GM12878 (cell line): ENCODE measurements at regions not wholly inside any gene's neighbourhood (a gene's known extent, or its start where the extent isn't known, plus 50 kb on each side); places are given as distances from the start of the nearest gene placed in this dataset.

ENCODE experiments used
- ATAC-seq: fragments of 200-7000 bp; cut with Tn5 transposase; 3 replicates; pipeline ENCODE4 v1.9.1; 2020; ENCODE audit warnings: mild to moderate bottlenecking, moderate library complexity
- BruUV-seq: library from RNA; stranded (reverse); fragments of 400-500 nt; replicated peaks from 2 replicates; lab custom pipeline; 2021; lab: Mats Ljungman, UMichigan
- CTCF ChIA-PET: fragments of 300-600 bp; sonication (Branson Sonifier 250); formaldehyde crosslinking; extraction: SDS; loops from one replicate; lab custom pipeline; 2021; ENCODE audit warnings: inconsistent platforms; lab: Yijun Ruan, JAX
- POLR2A ChIA-PET: fragments of 350-600 bp; formaldehyde crosslinking; extraction: SDS; loops from one replicate; lab custom pipeline; 2021; ENCODE audit warnings: inconsistent platforms; lab: Charles Lee
- RAD21 ChIA-PET: fragments of 300-600 bp; sonication (Branson Sonifier 250); formaldehyde crosslinking; loops from one replicate; lab custom pipeline; 2023; ENCODE audit warnings: antibody characterized with exemption; ENCODE audit not compliant: unreplicated experiment; lab: Charles Lee
- SMC1A ChIA-PET: fragments of 300-600 bp; sonication (Branson Sonifier 250); formaldehyde crosslinking; loops from one replicate; lab custom pipeline; 2023; ENCODE audit not compliant: unreplicated experiment, uncharacterized antibody; lab: Charles Lee
- DNase-seq: peaks from one replicate; pipeline ENCODE4 v3.0.0-alpha.2; 2011; ENCODE audit warnings: low read depth, low spot score
- FAIRE-seq: peaks from 3 replicates; lab custom pipeline; 2011; peaks lifted over from hg19 to GRCh38; lab: Jason Lieb, UNC
- H2AFZ ChIP-seq: 2 replicates; pipeline ENCODE4 v1.6.0; 2011; ENCODE audit warnings: low read depth, low read length, control low read depth; ENCODE audit not compliant: control insufficient read depth
- H3K27ac ChIP-seq: 2 replicates; pipeline ENCODE4 v1.5.1; 2011; ENCODE audit warnings: control low read depth; ENCODE audit not compliant: control insufficient read depth, insufficient read depth
- H3K27me3 ChIP-seq, 2 experiments: replicated peaks in 1 of 2; 2 replicates each; pipeline versions ENCODE4 v1.6.0 to v1.6.1; 2011; ENCODE audit warnings: low read length in 1 of 2; ENCODE audit not compliant: control insufficient read depth in 2 of 2, insufficient read depth in 2 of 2
- H3K36me3 ChIP-seq, 2 experiments: 2 replicates each; pipeline ENCODE4 v1.5.1; 2011; ENCODE audit warnings: low read length in 1 of 2; ENCODE audit not compliant: control insufficient read depth in 2 of 2, insufficient read depth in 2 of 2
- H3K4me1 ChIP-seq: 2 replicates; pipeline ENCODE4 v1.6.1; 2011; ENCODE audit warnings: mild to moderate bottlenecking, low read length, moderate library complexity, mixed read lengths; ENCODE audit not compliant: control insufficient read depth, insufficient read depth
- H3K4me2 ChIP-seq: 2 replicates; pipeline ENCODE4 v1.6.0; 2011; ENCODE audit warnings: control low read depth; ENCODE audit not compliant: control insufficient read depth, insufficient read depth
- H3K4me3 ChIP-seq: fragments of 200-600 bp; sonication (generic); 2 replicates; pipeline ENCODE4 v1.5.1; 2016
- H3K79me2 ChIP-seq: 2 replicates; pipeline ENCODE4 v1.6.0; 2011; ENCODE audit warnings: low read length; ENCODE audit not compliant: control insufficient read depth, insufficient read depth
- H3K9ac ChIP-seq: 2 replicates; pipeline ENCODE4 v1.8.0; 2011; ENCODE audit warnings: low read length, control low read depth, mixed read lengths; ENCODE audit not compliant: control insufficient read depth, insufficient read depth
- H3K9me3 ChIP-seq: replicated peaks from 3 replicates; pipeline ENCODE4 v1.5.1; 2011; ENCODE audit warnings: mild to moderate bottlenecking, low read length; ENCODE audit not compliant: control insufficient read depth, insufficient read depth
- H4K20me1 ChIP-seq: 2 replicates; pipeline ENCODE4 v1.6.0; 2011; ENCODE audit not compliant: control insufficient read depth, insufficient read depth
- CHD1 ChIP-seq: IDR thresholded peaks from 2 replicates; pipeline ENCODE4 v1.6.1; 2012; ENCODE audit warnings: low read depth, low read length, improper control_type of control experiment
- MTA2 ChIP-seq: fragments of 450-650 bp; IDR thresholded peaks from 2 replicates; pipeline ENCODE4 v1.6.1; 2016; ENCODE audit warnings: low read depth, mild to moderate bottlenecking, moderate library complexity
- NFXL1 ChIP-seq: fragments of 450-650 bp; IDR thresholded peaks from 2 replicates; pipeline ENCODE4 v1.6.1; 2017; ENCODE audit warnings: antibody characterized with exemption, mild to moderate bottlenecking, borderline replicate concordance
- TCF12 ChIP-seq: IDR thresholded peaks from 2 replicates; pipeline ENCODE4 v1.6.1; 2011; ENCODE audit warnings: low read depth, mild to moderate bottlenecking, low read length
- WGBS: methylation state at CpG from one replicate; pipeline ENCODE4 v1.1.6; 2016; ENCODE audit warnings: low lambda C conversion rate; ENCODE audit not compliant: insufficient replicate concordance, insufficient coverage; ENCODE audit errors: missing lambda C conversion rate; 5-methylcytosine and 5-hydroxymethylcytosine counted together
- in situ Hi-C: fragments of 300-500 bp; cut with MboI; formaldehyde crosslinking; loops from 9 replicates; pipeline ENCODE4 v1.14.3; 2018; ENCODE audit warnings: mixed read lengths
- intact Hi-C: fragments of 100-400 bp; cut with micrococcal nuclease; formaldehyde crosslinking; loops from one replicate; pipeline ENCODE4 v1.14.2; 2022; ENCODE audit not compliant: unreplicated experiment
- TF ChIP-seq, protein P1 (sequence below): fragments of 450-650 bp; IDR thresholded peaks from 2 replicates; pipeline ENCODE4 v1.6.1; 2014; ENCODE audit warnings: mild to moderate bottlenecking
- TF ChIP-seq, protein P2 (sequence below), 3 experiments: IDR thresholded peaks in 2 of 3; conservative IDR thresholded peaks in 1 of 3; 2 replicates each; pipeline ENCODE4 v1.5.1; 2011; ENCODE audit warnings: low read depth in 3 of 3, low read length in 3 of 3, mild to moderate bottlenecking in 3 of 3, control low read depth in 2 of 3, moderate library complexity in 2 of 3, inconsistent platforms in 1 of 3, mixed read lengths in 1 of 3; ENCODE audit not compliant: control insufficient read depth in 2 of 3, insufficient read depth in 1 of 3; ENCODE audit errors: extremely low read depth in 1 of 3
- TF ChIP-seq, protein P3 (sequence below): fragments of 450-650 bp; IDR thresholded peaks from 2 replicates; pipeline ENCODE4 v1.6.1; 2017; ENCODE audit warnings: borderline replicate concordance

DNA sequence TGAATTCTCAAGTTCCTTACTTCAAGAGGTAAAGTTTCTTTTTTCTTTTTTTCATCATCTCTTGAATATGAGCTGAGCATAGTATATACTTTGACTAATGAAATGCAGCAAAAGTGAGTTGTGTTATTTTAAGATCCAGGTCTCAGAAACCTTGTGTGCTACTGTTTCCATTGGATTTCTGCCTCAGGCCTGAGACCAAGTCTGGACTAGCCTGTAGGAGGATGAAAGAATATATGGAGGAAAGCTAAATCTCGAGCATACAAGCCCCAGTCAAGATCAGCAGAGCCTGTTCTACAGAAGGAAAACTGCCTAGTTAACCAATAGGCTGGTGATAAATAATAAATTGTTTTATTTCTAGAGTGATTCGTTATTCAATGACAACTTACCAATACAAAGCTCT lies 652.5 kb downstream of the C12orf50 start:
- H3K79me2 ChIP-seq, result no peaks in the 10 kb centered on the region
- TF ChIP-seq, protein P1, sequence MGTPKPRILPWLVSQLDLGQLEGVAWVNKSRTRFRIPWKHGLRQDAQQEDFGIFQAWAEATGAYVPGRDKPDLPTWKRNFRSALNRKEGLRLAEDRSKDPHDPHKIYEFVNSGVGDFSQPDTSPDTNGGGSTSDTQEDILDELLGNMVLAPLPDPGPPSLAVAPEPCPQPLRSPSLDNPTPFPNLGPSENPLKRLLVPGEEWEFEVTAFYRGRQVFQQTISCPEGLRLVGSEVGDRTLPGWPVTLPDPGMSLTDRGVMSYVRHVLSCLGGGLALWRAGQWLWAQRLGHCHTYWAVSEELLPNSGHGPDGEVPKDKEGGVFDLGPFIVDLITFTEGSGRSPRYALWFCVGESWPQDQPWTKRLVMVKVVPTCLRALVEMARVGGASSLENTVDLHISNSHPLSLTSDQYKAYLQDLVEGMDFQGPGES, result no peak
- TF ChIP-seq MTA2 (no peak), TCF12 (no peak), CHD1 (no peak), NFXL1 (no peak)
- TF ChIP-seq, protein P2, sequence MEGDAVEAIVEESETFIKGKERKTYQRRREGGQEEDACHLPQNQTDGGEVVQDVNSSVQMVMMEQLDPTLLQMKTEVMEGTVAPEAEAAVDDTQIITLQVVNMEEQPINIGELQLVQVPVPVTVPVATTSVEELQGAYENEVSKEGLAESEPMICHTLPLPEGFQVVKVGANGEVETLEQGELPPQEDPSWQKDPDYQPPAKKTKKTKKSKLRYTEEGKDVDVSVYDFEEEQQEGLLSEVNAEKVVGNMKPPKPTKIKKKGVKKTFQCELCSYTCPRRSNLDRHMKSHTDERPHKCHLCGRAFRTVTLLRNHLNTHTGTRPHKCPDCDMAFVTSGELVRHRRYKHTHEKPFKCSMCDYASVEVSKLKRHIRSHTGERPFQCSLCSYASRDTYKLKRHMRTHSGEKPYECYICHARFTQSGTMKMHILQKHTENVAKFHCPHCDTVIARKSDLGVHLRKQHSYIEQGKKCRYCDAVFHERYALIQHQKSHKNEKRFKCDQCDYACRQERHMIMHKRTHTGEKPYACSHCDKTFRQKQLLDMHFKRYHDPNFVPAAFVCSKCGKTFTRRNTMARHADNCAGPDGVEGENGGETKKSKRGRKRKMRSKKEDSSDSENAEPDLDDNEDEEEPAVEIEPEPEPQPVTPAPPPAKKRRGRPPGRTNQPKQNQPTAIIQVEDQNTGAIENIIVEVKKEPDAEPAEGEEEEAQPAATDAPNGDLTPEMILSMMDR (IDR thresholded peaks at IDR 0.05 in 2 of 3, conservative IDR thresholded peaks at IDR 0.05 in 1 of 3; ENCODE audit: control insufficient read depth in 2 of 3, extremely low read depth in 1 of 3, insufficient read depth in 1 of 3, low read depth in 3 of 3, low read length in 3 of 3), result no peak
- TF ChIP-seq, protein P3, sequence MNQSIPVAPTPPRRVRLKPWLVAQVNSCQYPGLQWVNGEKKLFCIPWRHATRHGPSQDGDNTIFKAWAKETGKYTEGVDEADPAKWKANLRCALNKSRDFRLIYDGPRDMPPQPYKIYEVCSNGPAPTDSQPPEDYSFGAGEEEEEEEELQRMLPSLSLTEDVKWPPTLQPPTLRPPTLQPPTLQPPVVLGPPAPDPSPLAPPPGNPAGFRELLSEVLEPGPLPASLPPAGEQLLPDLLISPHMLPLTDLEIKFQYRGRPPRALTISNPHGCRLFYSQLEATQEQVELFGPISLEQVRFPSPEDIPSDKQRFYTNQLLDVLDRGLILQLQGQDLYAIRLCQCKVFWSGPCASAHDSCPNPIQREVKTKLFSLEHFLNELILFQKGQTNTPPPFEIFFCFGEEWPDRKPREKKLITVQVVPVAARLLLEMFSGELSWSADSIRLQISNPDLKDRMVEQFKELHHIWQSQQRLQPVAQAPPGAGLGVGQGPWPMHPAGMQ, result no peak
- TF ChIP-seq, all 136 proteins: peak for 0
- 0% methylated on average over 2 of the region's 2 CpGs for WGBS
- no peaks in the 10 kb centered on the region for H4K20me1 ChIP-seq
- ChIA-PET SMC1A (interaction anchor here (1.0 kb wide), 1 partner anchor 9 kb away, joined by 3 read pairs; no protein-coding TSS in a partner anchor), POLR2A (interaction anchor here (0.5 kb wide), 1 partner anchor 579 kb away, joined by 4 read pairs; no protein-coding TSS in a partner anchor), CTCF (interaction anchor here (1.0 to 1.1 kb wide), 3 partner anchors 15 to 73 kb away, joined by 3 to 5 read pairs (median 3); no protein-coding TSS in a partner anchor), RAD21 (no interaction called here)
- no peaks in the 10 kb centered on the region for H3K36me3 ChIP-seq
- H3K4me3 ChIP-seq, result no peak overlapping the region
- BruUV-seq, result no TSS peak
- no peak overlapping the region for H3K9ac ChIP-seq
- intact Hi-C loops, result no loop called here
- no peak for FAIRE-seq
- H3K4me2 ChIP-seq, result no peak overlapping the region
- no peak overlapping the region for H2AFZ ChIP-seq
- ATAC-seq, result no peak
- H3K9me3 ChIP-seq, result no peaks in the 10 kb centered on the region
- DNase-seq, result no peak
- in situ Hi-C loops, result no loop called here
- no peaks in the 10 kb centered on the region for H3K27me3 ChIP-seq
- no peaks in the 10 kb centered on the region for H3K4me1 ChIP-seq
- H3K27ac ChIP-seq, result no peak overlapping the region
